ENCODE measurements at regions not wholly inside any gene's neighbourhood (a gene's known extent, or its start where the extent isn't known, plus 50 kb on each side); places are given as distances from the start of the nearest gene placed in this dataset.

GRCh38 chr16:73326770-73327470 lies 279.0 kb upstream of the ZFHX3 start:
- no peak overlapping the region for H3K9ac ChIP-seq (ENCODE audit: low read depth, low read length)
- no peak overlapping the region for H4K8ac ChIP-seq (ENCODE audit: low read depth in 2 of 2, low read length in 2 of 2)
- H3K23ac ChIP-seq (ENCODE audit: low read depth, low read length) = no peak overlapping the region
- H2BK15ac ChIP-seq (ENCODE audit: low read depth, low read length) = no peak overlapping the region
- peaks cover 2% of the 10 kb centered on the region; the same call in 1 of the 2 replicates for H3K27me3 ChIP-seq (ENCODE audit: control insufficient read depth, insufficient read depth, low read length)
- no peak overlapping the region for H3K27ac ChIP-seq (ENCODE audit: insufficient read depth, low read length)
- no peak overlapping the region for H2BK5ac ChIP-seq (ENCODE audit: low read depth, low read length, poor library complexity, severe bottlenecking)
- H2AK9ac ChIP-seq (replicated peaks; ENCODE audit: low read depth, low read length, poor library complexity) = no peak overlapping the region
- no peak for DNase-seq
- H4K5ac ChIP-seq (ENCODE audit: low read depth, low read length) = no peak overlapping the region
- no peak overlapping the region for H3K4ac ChIP-seq (ENCODE audit: low read depth, low read length)
- H4K20me1 ChIP-seq (ENCODE audit: insufficient read depth, low read length) = no peaks in the 10 kb centered on the region
- intact Hi-C loops (cut with micrococcal nuclease) = no loop called here
- TF ChIP-seq, protein P1, sequence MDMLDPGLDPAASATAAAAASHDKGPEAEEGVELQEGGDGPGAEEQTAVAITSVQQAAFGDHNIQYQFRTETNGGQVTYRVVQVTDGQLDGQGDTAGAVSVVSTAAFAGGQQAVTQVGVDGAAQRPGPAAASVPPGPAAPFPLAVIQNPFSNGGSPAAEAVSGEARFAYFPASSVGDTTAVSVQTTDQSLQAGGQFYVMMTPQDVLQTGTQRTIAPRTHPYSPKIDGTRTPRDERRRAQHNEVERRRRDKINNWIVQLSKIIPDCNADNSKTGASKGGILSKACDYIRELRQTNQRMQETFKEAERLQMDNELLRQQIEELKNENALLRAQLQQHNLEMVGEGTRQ (IDR thresholded peaks at IDR 0.05; ENCODE audit: low read depth, low read length) = no peak
- TF ChIP-seq NFE2L2 (IDR thresholded peaks at IDR 0.05; ENCODE audit: low read depth, low read length) = no peak
- no peak for TF ChIP-seq RCOR1 (IDR thresholded peaks at IDR 0.05; ENCODE audit: insufficient replicate concordance, low read length)
- no peak for TF ChIP-seq MAFK (IDR thresholded peaks at IDR 0.05; ENCODE audit: low read depth, low read length)
- TF ChIP-seq FOS (IDR thresholded peaks at IDR 0.05; ENCODE audit: low read depth, low read length) = no peak
- no peak for TF ChIP-seq CHD1 (IDR thresholded peaks at IDR 0.05; ENCODE audit: low read depth, low read length)
- no peak for TF ChIP-seq RAD21 (IDR thresholded peaks at IDR 0.05; ENCODE audit: low read length)
- no peak for TF ChIP-seq CEBPB (IDR thresholded peaks at IDR 0.05; ENCODE audit: low read depth, low read length)
- no peak for TF ChIP-seq RFX5 (IDR thresholded peaks at IDR 0.05; ENCODE audit: low read depth, low read length)
- no peak for TF ChIP-seq BHLHE40 (IDR thresholded peaks at IDR 0.05; ENCODE audit: low read depth, low read length)
- TF ChIP-seq ELK1 (IDR thresholded peaks at IDR 0.05; ENCODE audit: borderline replicate concordance, low read depth, low read length) = no peak
- no peak for TF ChIP-seq POLR2A (IDR thresholded peaks at IDR 0.05; ENCODE audit: low read depth, low read length)
- no peak for TF ChIP-seq SMC3 (IDR thresholded peaks at IDR 0.05; ENCODE audit: low read depth, low read length)
- TF ChIP-seq, protein P2, sequence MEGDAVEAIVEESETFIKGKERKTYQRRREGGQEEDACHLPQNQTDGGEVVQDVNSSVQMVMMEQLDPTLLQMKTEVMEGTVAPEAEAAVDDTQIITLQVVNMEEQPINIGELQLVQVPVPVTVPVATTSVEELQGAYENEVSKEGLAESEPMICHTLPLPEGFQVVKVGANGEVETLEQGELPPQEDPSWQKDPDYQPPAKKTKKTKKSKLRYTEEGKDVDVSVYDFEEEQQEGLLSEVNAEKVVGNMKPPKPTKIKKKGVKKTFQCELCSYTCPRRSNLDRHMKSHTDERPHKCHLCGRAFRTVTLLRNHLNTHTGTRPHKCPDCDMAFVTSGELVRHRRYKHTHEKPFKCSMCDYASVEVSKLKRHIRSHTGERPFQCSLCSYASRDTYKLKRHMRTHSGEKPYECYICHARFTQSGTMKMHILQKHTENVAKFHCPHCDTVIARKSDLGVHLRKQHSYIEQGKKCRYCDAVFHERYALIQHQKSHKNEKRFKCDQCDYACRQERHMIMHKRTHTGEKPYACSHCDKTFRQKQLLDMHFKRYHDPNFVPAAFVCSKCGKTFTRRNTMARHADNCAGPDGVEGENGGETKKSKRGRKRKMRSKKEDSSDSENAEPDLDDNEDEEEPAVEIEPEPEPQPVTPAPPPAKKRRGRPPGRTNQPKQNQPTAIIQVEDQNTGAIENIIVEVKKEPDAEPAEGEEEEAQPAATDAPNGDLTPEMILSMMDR (conservative IDR thresholded peaks at IDR 0.05; ENCODE audit: low read depth, low read length) = no peak
- TF ChIP-seq MXI1 (IDR thresholded peaks at IDR 0.05; ENCODE audit: borderline replicate concordance, low read depth, low read length) = no peak
- TF ChIP-seq MAZ (IDR thresholded peaks at IDR 0.05; ENCODE audit: borderline replicate concordance, low read depth, low read length) = no peak
- no peak for ATAC-seq (ENCODE audit: low read depth)
- BruUV-seq (replicated peaks) = no TSS peak
- H3K79me1 ChIP-seq (ENCODE audit: low read depth in 1 of 2, low read length in 2 of 2) = no peaks in the 10 kb centered on the region
- no peak overlapping the region for H2BK120ac ChIP-seq (ENCODE audit: low read depth, low read length)
- in situ Hi-C loops (cut with MboI; ENCODE audit: low sequenced_read_pairs) = no loop called here
- H3K4me2 ChIP-seq (ENCODE audit: low read depth, low read length) = no peak overlapping the region
- no peak overlapping the region for H4K91ac ChIP-seq (ENCODE audit: insufficient read depth, low read depth, low read length)
- WGBS, 2 experiments (ENCODE audit: extremely low coverage in 2 of 2, insufficient read length in 1 of 2) = no CpG with 5 or more reads among the region's 5 CpGs
- no peak overlapping the region for H2BK20ac ChIP-seq (ENCODE audit: low read depth, low read length)
- no peak overlapping the region for H2AFZ ChIP-seq (replicated peaks; ENCODE audit: low read length, poor library complexity)
- no peak overlapping the region for H2AK5ac ChIP-seq (ENCODE audit: low read depth, low read length)
- H3K18ac ChIP-seq (ENCODE audit: low read depth, low read length) = no peak overlapping the region
- H3K4me3 ChIP-seq (ENCODE audit: insufficient read depth, low read depth, low read length) = no peak overlapping the region
- ChIA-PET POLR2A (ENCODE audit: unreplicated experiment) (no interaction called here), CTCF (no interaction called here)
- H3K9me3 ChIP-seq (ENCODE audit: control insufficient read depth, insufficient read depth, low read length) = no peaks in the 10 kb centered on the region
- dilution Hi-C loops (cut with HindIII; ENCODE audit: low sequenced_read_pairs, unreplicated experiment) = no loop called here
- no peaks in the 10 kb centered on the region for H3K9me1 ChIP-seq (ENCODE audit: insufficient read depth, low read length)
- H3K36me3 ChIP-seq (ENCODE audit: control insufficient read depth, insufficient read depth, low read length) = no peaks in the 10 kb centered on the region; the same call in 1 of the 2 replicates
- no peak overlapping the region for H3K56ac ChIP-seq (ENCODE audit: extremely low read depth, insufficient read depth, low read length)
- H3K14ac ChIP-seq (replicated peaks; ENCODE audit: low read depth, low read length) = no peak overlapping the region
- no peaks in the 10 kb centered on the region for H3K4me1 ChIP-seq (ENCODE audit: control insufficient read depth, insufficient read depth, low read length)
